GM23338 (cell line): ENCODE measurements at regions not wholly inside any gene's neighbourhood (a gene's known extent, or its start where the extent isn't known, plus 50 kb on each side); places are given as distances from the start of the nearest gene placed in this dataset.

Experiments used
- ATAC-seq: fragments of 200-7000 bp; cut with Tn5 transposase; 3 replicates; pipeline ENCODE4 v1.9.1; 2020
- DNase-seq: peaks from one replicate; pipeline ENCODE4 v3.0.0-alpha.2; 2015; ENCODE audit warnings: low spot score
- H2AFZ ChIP-seq: fragments of 200-600 bp; sonication (generic); 2 replicates; pipeline ENCODE4 v1.8.0; 2016; ENCODE audit warnings: antibody characterized with exemption, mild to moderate bottlenecking, moderate library complexity
- H3F3A ChIP-seq: fragments of 200-600 bp; sonication (generic); replicated peaks from 2 replicates; pipeline ENCODE4 v1.8.0; 2017; ENCODE audit warnings: antibody characterized with exemption, mixed run types, low read depth
- H3K27ac ChIP-seq: fragments of 200-600 bp; sonication (generic); 2 replicates; pipeline ENCODE4 v1.6.1; 2016; ENCODE audit warnings: low read depth
- H3K27me3 ChIP-seq: fragments of 200-600 bp; sonication (generic); 2 replicates; pipeline ENCODE4 v1.8.0; 2016; ENCODE audit warnings: mild to moderate bottlenecking, mixed run types, moderate library complexity; ENCODE audit not compliant: insufficient read depth
- H3K36me3 ChIP-seq: fragments of 200-600 bp; sonication (generic); 2 replicates; pipeline ENCODE4 v1.8.0; 2016; ENCODE audit warnings: mild to moderate bottlenecking; ENCODE audit not compliant: insufficient read depth
- H3K4me1 ChIP-seq: fragments of 200-600 bp; sonication (generic); 2 replicates; pipeline ENCODE4 v1.8.0; 2016; ENCODE audit warnings: mild to moderate bottlenecking, moderate library complexity; ENCODE audit not compliant: insufficient read depth
- H3K4me2 ChIP-seq: fragments of 200-600 bp; sonication (generic); 2 replicates; pipeline ENCODE4 v1.7.1; 2017; ENCODE audit warnings: mixed run types
- H3K4me3 ChIP-seq: fragments of 200-600 bp; sonication (generic); 2 replicates; pipeline ENCODE4 v1.6.1; 2016; ENCODE audit warnings: mixed run types
- H3K79me2 ChIP-seq: fragments of 200-600 bp; sonication (generic); replicated peaks from 2 replicates; pipeline ENCODE4 v1.8.0; 2017; ENCODE audit warnings: mild to moderate bottlenecking; ENCODE audit not compliant: insufficient read depth
- H3K9me2 ChIP-seq: fragments of 200-600 bp; sonication (generic); 2 replicates; pipeline ENCODE4 v1.8.0; 2017; ENCODE audit not compliant: insufficient read depth
- H4K20me1 ChIP-seq: fragments of 200-600 bp; sonication (generic); replicated peaks from 2 replicates; pipeline ENCODE4 v1.8.0; 2017; ENCODE audit warnings: mild to moderate bottlenecking; ENCODE audit not compliant: insufficient read depth
- H3K27ac Mint-ChIP-seq: 2 replicates; pipeline ENCODE4 v1.8.0; 2020; ENCODE audit warnings: inconsistent platforms, mild to moderate bottlenecking, moderate library complexity, mixed read lengths
- H3K27me3 Mint-ChIP-seq: 3 replicates; pipeline ENCODE4 v1.8.0; 2022; ENCODE audit warnings: low read depth, mild to moderate bottlenecking, moderate library complexity, mixed read lengths, inconsistent platforms; ENCODE audit not compliant: insufficient read depth, poor library complexity
- H3K36me3 Mint-ChIP-seq: 3 replicates; pipeline ENCODE4 v1.8.0; 2021; ENCODE audit warnings: low read depth, mild to moderate bottlenecking, inconsistent platforms, moderate library complexity, mixed read lengths
- H3K4me1 Mint-ChIP-seq: 3 replicates; pipeline ENCODE4 v1.8.0; 2020; ENCODE audit warnings: mild to moderate bottlenecking, inconsistent platforms, mixed read lengths
- H3K4me3 Mint-ChIP-seq: 3 replicates; pipeline ENCODE4 v1.8.0; 2021; ENCODE audit warnings: moderate library complexity, mild to moderate bottlenecking, inconsistent platforms, mixed read lengths
- H3K9me3 Mint-ChIP-seq: 3 replicates; pipeline ENCODE4 v1.8.0; 2020; ENCODE audit warnings: moderate library complexity, mild to moderate bottlenecking, inconsistent platforms, mixed read lengths
- CTCF ChIP-seq, 2 experiments: fragments of 200-600 bp in 1 of 2; sonication (generic) in 1 of 2; conservative IDR thresholded peaks; 2 replicates each; pipeline versions ENCODE4 v1.5.1 to v1.6.1; 2016 to 2017; ENCODE audit warnings: antibody characterized with exemption in 2 of 2, low read depth in 2 of 2, mild to moderate bottlenecking in 2 of 2, moderate library complexity in 1 of 2
- ETS1 ChIP-seq: IDR thresholded peaks from 2 replicates; pipeline ENCODE4 v1.6.1; 2016; ENCODE audit warnings: antibody characterized with exemption
- EZH2phosphoT487 ChIP-seq: fragments of 200-600 bp; sonication (generic); IDR thresholded peaks from one replicate; pipeline ENCODE4 v1.8.1; 2018; ENCODE audit warnings: antibody characterized with exemption; ENCODE audit not compliant: unreplicated experiment
- JUNB ChIP-seq: IDR thresholded peaks from one replicate; pipeline ENCODE4 v1.6.1; 2016; ENCODE audit warnings: antibody characterized with exemption; ENCODE audit not compliant: unreplicated experiment
- NANOG ChIP-seq: IDR thresholded peaks from 2 replicates; pipeline ENCODE4 v1.6.1; 2016; ENCODE audit warnings: antibody characterized with exemption, borderline replicate concordance
- POLR2AphosphoS5 ChIP-seq: IDR thresholded peaks from 2 replicates; pipeline ENCODE4 v1.6.1; 2016; ENCODE audit warnings: antibody characterized with exemption, low read depth
- REST ChIP-seq: IDR thresholded peaks from one replicate; pipeline ENCODE4 v1.6.1; 2018; ENCODE audit warnings: antibody characterized with exemption; ENCODE audit not compliant: unreplicated experiment
- STAT1 ChIP-seq: IDR thresholded peaks from one replicate; pipeline ENCODE4 v1.6.1; 2016; ENCODE audit warnings: antibody characterized with exemption; ENCODE audit not compliant: unreplicated experiment
- ZNF114 ChIP-seq: fragments of 250-450 bp; sonication (Bioruptor Pico); IDR thresholded peaks from 2 replicates; pipeline ENCODE4 v1.5.0; 2020; ENCODE audit warnings: mild to moderate bottlenecking, moderate library complexity
- ZNF331 ChIP-seq: fragments of 250-450 bp; sonication (Bioruptor Pico); IDR thresholded peaks from 2 replicates; pipeline ENCODE4 v1.5.0; 2020; ENCODE audit warnings: low read depth, mild to moderate bottlenecking, moderate library complexity
- TF ChIP-seq, protein P1 (sequence below): fragments of 250-450 bp; sonication (Bioruptor Pico); IDR thresholded peaks from 2 replicates; pipeline ENCODE4 v1.5.0; 2020; ENCODE audit warnings: mild to moderate bottlenecking, moderate library complexity

GRCh38 chr2:237264480-237265219 lies 149.3 kb downstream of the COL6A3 start:
- TF ChIP-seq POLR2AphosphoS5 = no peak
- TF ChIP-seq EZH2phosphoT487 = no peak
- TF ChIP-seq JUNB = no peak
- TF ChIP-seq ZNF114 = no peak
- TF ChIP-seq CTCF (conservative IDR thresholded peaks at IDR 0.05; ENCODE audit: low read depth in 2 of 2) = no peak
- TF ChIP-seq NANOG = no peak
- no peak for TF ChIP-seq REST
- TF ChIP-seq, protein P1, sequence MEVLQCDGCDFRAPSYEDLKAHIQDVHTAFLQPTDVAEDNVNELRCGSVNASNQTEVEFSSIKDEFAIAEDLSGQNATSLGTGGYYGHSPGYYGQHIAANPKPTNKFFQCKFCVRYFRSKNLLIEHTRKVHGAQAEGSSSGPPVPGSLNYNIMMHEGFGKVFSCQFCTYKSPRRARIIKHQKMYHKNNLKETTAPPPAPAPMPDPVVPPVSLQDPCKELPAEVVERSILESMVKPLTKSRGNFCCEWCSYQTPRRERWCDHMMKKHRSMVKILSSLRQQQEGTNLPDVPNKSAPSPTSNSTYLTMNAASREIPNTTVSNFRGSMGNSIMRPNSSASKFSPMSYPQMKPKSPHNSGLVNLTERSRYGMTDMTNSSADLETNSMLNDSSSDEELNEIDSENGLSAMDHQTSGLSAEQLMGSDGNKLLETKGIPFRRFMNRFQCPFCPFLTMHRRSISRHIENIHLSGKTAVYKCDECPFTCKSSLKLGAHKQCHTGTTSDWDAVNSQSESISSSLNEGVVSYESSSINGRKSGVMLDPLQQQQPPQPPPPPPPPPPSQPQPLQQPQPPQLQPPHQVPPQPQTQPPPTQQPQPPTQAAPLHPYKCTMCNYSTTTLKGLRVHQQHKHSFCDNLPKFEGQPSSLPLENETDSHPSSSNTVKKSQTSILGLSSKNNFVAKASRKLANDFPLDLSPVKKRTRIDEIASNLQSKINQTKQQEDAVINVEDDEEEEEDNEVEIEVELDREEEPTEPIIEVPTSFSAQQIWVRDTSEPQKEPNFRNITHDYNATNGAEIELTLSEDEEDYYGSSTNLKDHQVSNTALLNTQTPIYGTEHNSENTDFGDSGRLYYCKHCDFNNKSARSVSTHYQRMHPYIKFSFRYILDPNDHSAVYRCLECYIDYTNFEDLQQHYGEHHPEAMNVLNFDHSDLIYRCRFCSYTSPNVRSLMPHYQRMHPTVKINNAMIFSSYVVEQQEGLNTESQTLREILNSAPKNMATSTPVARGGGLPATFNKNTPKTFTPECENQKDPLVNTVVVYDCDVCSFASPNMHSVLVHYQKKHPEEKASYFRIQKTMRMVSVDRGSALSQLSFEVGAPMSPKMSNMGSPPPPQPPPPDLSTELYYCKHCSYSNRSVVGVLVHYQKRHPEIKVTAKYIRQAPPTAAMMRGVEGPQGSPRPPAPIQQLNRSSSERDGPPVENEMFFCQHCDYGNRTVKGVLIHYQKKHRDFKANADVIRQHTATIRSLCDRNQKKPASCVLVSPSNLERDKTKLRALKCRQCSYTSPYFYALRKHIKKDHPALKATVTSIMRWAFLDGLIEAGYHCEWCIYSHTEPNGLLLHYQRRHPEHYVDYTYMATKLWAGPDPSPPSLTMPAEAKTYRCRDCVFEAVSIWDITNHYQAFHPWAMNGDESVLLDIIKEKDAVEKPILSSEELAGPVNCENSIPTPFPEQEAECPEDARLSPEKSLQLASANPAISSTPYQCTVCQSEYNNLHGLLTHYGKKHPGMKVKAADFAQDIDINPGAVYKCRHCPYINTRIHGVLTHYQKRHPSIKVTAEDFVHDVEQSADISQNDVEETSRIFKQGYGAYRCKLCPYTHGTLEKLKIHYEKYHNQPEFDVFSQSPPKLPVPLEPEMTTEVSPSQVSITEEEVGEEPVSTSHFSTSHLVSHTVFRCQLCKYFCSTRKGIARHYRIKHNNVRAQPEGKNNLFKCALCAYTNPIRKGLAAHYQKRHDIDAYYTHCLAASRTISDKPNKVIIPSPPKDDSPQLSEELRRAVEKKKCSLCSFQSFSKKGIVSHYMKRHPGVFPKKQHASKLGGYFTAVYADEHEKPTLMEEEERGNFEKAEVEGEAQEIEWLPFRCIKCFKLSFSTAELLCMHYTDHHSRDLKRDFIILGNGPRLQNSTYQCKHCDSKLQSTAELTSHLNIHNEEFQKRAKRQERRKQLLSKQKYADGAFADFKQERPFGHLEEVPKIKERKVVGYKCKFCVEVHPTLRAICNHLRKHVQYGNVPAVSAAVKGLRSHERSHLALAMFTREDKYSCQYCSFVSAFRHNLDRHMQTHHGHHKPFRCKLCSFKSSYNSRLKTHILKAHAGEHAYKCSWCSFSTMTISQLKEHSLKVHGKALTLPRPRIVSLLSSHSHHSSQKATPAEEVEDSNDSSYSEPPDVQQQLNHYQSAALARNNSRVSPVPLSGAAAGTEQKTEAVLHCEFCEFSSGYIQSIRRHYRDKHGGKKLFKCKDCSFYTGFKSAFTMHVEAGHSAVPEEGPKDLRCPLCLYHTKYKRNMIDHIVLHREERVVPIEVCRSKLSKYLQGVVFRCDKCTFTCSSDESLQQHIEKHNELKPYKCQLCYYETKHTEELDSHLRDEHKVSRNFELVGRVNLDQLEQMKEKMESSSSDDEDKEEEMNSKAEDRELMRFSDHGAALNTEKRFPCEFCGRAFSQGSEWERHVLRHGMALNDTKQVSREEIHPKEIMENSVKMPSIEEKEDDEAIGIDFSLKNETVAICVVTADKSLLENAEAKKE (CRISPR knock-in tag) = no peak
- TF ChIP-seq STAT1 = no peak
- TF ChIP-seq ETS1 = no peak
- TF ChIP-seq ZNF331 (CRISPR knock-in tag) = no peak
- Mint-ChIP-seq H3K36me3 (no peaks in the 10 kb centered on the region), H3K27me3 (peaks cover 2% of the 10 kb centered on the region), H3K27ac (no peak overlapping the region), H3K4me1 (peaks cover 2% of the 10 kb centered on the region; the same call in 1 of the 3 replicates), H3K4me3 (no peak overlapping the region), H3K9me3 (no peaks in the 10 kb centered on the region)
- no peaks in the 10 kb centered on the region for H3K79me2 ChIP-seq
- H3K9me2 ChIP-seq = no peaks in the 10 kb centered on the region
- H2AFZ ChIP-seq = peak overlapping the region; percentile 67; the same call in 1 of the 2 replicates
- H4K20me1 ChIP-seq = no peaks in the 10 kb centered on the region
- H3K4me3 ChIP-seq = no peak overlapping the region
- ATAC-seq (no peak), DNase-seq (no peak)
- no peak overlapping the region for H3K4me2 ChIP-seq
- H3K4me1 ChIP-seq = no peaks in the 10 kb centered on the region
- no peaks in the 10 kb centered on the region for H3F3A ChIP-seq
- no peaks in the 10 kb centered on the region for H3K27me3 ChIP-seq
- no peaks in the 10 kb centered on the region for H3K36me3 ChIP-seq
- H3K27ac ChIP-seq = no peak overlapping the region
